ENCODE measurements at regions not wholly inside any gene's neighbourhood (a gene's known extent, or its start where the extent isn't known, plus 50 kb on each side); places are given as distances from the start of the nearest gene placed in this dataset.

DNA sequence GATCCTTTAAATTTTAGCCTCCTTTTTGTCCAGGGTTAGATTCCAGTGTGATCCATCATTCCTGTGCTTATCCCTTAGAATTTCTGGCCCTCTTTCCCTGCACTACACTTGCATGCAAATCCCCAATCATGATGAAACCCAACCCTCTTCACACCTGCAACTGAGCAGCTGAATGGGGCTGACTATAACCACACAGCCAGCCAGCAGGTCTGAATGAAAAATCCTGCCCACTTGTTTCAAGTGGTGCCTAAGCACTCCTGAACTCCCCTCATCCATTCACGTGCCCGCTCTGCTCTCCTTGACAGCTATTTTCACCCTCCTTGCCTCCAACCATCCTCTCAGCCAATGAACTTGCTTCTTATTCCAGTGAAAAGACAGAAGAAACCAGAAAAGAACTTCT, 80.5 kb upstream of the AFF3 start:
- no peaks in the 10 kb centered on the region for H3K9me3 Mint-ChIP-seq
- peaks cover 0 to 5% (median 0%) of the 10 kb centered on the region in 3 donors for H3K36me3 Mint-ChIP-seq
- peaks cover 9 to 17% (median 12%) of the 10 kb centered on the region in 5 donors for H3K27me3 Mint-ChIP-seq
- DNase-seq (no peak), ATAC-seq (no peak)
- H3K27ac Mint-ChIP-seq, result peak overlapping the region in 1 of 10 donors; percentile 8
- no peak overlapping the region for H3K4me3 Mint-ChIP-seq
- no peaks in the 10 kb centered on the region for H3K4me1 Mint-ChIP-seq
- POLR2A ChIA-PET, result no interaction called here

DNA sequence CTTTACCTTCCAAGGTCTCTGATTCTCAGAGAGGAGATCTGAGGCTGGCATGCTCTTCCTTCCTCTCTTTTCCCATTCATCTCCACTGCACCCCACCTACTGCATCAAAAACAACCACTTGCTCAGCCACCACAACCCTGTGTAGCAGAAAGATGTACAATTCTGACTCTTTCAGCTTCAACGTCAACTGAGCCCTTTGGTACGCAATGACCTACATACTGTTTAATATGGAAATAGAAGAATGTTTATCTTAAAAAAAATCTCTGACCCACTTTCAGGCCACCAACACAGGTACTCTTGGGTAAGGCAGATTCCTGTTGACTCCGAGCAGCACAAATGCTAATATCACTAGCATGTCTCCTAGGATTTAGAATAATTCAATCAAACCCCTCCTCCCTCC, 76.2 kb upstream of the AFF3 start:
- POLR2A ChIA-PET, result no interaction called here

DNA sequence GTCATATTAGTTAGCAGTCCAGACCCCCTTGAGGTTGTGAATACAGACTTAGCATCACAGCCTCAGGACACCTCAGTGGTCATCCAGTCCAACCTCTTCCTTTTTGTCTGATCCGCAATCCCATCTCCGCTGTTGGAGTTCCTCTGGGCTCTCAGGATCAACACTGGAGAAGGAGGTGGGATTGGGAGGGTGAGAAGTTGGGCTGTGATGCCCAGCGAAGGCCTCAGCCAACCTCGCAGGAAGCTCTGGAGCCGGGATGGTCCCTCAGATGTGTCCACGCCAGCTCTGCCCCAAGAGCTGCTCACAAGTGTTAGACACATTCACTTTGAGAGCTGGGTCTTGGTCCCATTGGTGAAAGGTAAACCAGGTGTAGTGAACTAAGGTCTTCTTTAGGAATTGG, 74.9 kb upstream of the AFF3 start:
- Mint-ChIP-seq H3K27me3 (no peaks in the 10 kb centered on the region), H3K9me3 (no peaks in the 10 kb centered on the region), H3K36me3 (no peaks in the 10 kb centered on the region), H3K4me1 (peaks cover 0 to 5% (median 0%) of the 10 kb centered on the region in 4 donors), H3K27ac (no peak overlapping the region), H3K4me3 (no peak overlapping the region)
- ATAC-seq (no peak), DNase-seq (no peak)
- POLR2A ChIA-PET, result no interaction called here

More for the DNA sequence above, 76.2 kb upstream of the AFF3 start:
- no peaks in the 10 kb centered on the region for H3K36me3 Mint-ChIP-seq
- H3K27ac Mint-ChIP-seq, result peak overlapping the region in 2 of 10 donors; percentile 67 to 83
- H3K4me1 Mint-ChIP-seq, result peaks cover 0 to 5% (median 0%) of the 10 kb centered on the region in 4 donors
- no peak overlapping the region for H3K4me3 Mint-ChIP-seq
- peaks cover 0 to 6% (median 0%) of the 10 kb centered on the region in 5 donors for H3K27me3 Mint-ChIP-seq
- no peak for ATAC-seq
- no peaks in the 10 kb centered on the region for H3K9me3 Mint-ChIP-seq
- DNase-seq, result no peak

DNA sequence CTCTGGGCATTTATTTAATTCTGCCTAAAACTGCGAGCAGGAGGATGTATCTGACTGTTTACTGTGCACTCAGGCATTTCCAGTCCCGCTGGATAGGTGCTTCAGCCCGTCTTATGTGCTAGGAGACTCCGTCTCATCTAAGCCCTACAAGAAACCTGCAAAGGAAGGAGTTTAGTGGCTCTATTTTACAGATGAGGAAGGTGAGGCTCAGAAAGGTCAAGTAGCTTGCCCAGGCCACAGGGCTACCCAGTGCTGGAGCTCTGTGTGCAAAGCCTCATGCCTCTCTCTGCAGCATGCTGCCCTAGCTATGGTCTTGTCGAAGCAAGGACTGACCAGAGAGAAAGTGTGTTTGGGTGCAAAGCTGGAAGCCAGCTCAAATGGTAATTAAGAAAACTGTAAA, 73.6 kb upstream of the AFF3 start:
- DNase-seq, result no peak
- no peak for ATAC-seq
- H3K27me3 Mint-ChIP-seq, result no peaks in the 10 kb centered on the region
- no peak overlapping the region for H3K27ac Mint-ChIP-seq
- no peak overlapping the region for H3K4me3 Mint-ChIP-seq
- H3K9me3 Mint-ChIP-seq, result no peaks in the 10 kb centered on the region
- POLR2A ChIA-PET, result no interaction called here
- H3K4me1 Mint-ChIP-seq, result peaks cover 0 to 5% (median 0%) of the 10 kb centered on the region in 4 donors
- H3K36me3 Mint-ChIP-seq, result no peaks in the 10 kb centered on the region

DNA sequence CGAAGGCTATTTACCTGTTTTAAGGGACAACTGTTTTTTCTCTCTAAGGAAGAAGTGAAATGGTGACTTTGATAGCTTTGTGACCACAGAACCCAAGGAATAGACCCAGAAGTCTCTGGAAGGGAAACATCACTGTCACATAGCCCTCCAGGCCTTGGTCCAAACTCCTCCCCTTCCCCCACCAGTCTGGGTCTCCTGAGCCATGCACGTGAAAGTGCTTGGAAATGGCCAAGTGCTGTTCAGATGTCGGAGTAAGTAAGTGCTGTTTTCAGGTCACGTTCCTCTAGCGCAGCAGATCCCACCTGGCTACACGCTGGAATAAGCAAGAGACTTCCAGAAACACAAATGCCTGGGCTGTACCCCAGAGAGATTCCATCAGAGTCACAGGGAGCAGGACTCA, 73.0 kb upstream of the AFF3 start:
- Mint-ChIP-seq H3K4me3 (no peak overlapping the region), H3K27me3 (no peaks in the 10 kb centered on the region), H3K9me3 (no peaks in the 10 kb centered on the region), H3K27ac (no peak overlapping the region), H3K36me3 (no peaks in the 10 kb centered on the region), H3K4me1 (peaks cover 0 to 5% (median 0%) of the 10 kb centered on the region in 4 donors)
- DNase-seq (no peak), ATAC-seq (no peak)
- POLR2A ChIA-PET, result no interaction called here

DNA sequence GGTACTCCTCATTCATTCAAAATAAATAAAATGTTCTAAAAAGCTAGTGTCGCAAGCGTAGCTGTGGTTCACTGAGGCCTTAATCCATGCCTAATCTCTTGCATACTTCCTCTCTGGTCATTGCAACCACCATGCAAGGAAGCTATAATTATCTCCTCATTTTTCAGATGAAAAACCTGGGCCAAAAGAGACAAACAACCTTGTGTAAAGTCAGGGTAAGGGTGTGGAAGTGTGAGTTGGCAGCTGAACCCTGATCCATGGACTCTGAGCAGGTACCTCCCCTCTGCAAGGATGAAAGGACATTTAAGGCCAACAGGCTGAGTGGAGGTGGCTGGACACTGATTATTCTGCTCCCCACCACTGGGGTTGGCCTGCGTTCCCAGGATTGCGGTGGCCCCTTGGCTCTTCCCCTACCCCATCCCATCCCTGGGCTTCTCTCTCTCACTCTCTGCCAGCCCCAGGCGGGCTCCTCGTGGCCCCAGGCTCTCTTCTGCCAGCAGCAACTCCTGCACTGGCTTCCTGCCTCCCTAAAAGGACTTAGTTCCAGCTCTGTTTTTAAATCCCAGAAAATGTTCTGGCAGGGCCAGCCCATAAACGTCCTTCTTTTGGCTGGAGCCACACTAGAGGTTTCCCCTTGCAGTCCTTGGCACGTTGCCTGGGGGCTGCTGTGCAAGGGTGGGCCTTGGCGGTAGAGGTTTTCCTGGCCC, 72.0 kb upstream of the AFF3 start:
- H3K27ac Mint-ChIP-seq, result no peak overlapping the region
- H3K4me3 Mint-ChIP-seq, result no peak overlapping the region

DNA sequence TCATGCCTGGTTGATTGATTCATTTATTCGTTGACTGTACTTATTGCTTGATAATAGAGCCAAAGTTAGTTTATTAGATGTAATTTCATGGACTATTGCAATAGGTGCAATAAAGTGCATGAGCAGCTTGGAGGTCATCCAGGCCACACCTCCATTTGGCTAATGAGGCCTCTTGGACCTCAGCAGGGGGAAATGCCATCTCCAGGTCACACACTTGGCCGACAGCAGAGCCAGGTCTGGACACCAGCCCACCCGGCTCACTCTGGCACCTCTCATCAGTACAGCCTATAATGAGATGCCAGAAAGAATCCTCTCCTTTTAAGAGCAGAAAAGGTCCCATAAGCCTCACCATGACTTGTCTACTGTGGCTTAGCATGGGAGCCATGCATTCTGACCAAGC, 71.2 kb upstream of the AFF3 start:
- Mint-ChIP-seq H3K27ac (no peak overlapping the region), H3K27me3 (no peaks in the 10 kb centered on the region), H3K4me1 (peaks cover 0 to 5% (median 0%) of the 10 kb centered on the region in 4 donors), H3K4me3 (no peak overlapping the region), H3K9me3 (no peaks in the 10 kb centered on the region), H3K36me3 (no peaks in the 10 kb centered on the region)
- DNase-seq (no peak), ATAC-seq (no peak)
- POLR2A ChIA-PET, result no interaction called here

More for the DNA sequence above, 72.0 kb upstream of the AFF3 start:
- Mint-ChIP-seq H3K4me1 (peaks cover 0 to 5% (median 0%) of the 10 kb centered on the region in 4 donors), H3K27me3 (no peaks in the 10 kb centered on the region), H3K9me3 (no peaks in the 10 kb centered on the region), H3K36me3 (no peaks in the 10 kb centered on the region)
- DNase-seq, result no peak
- ATAC-seq, result no peak
- POLR2A ChIA-PET, result no interaction called here

DNA sequence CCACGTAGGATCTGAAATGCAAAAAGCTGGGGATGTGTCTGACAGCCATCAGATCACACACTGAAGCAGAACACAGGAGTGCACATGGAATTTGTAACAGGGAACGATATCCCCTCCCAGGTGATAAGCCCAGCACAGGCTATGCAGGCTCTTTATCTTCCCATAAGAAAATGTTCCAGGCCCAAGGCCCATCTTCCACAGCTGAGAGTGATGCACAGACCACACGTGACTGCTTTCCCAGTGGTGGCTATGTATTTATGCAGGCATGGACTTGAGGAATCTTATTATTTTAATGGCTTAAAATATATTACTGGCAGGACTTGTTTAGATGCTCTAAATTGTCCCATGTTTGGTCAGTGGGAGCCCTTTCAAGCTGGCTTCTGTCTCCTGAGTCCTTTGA, 70.5 kb upstream of the AFF3 start:
- H3K36me3 Mint-ChIP-seq, result no peaks in the 10 kb centered on the region
- H3K4me3 Mint-ChIP-seq, result no peak overlapping the region
- ATAC-seq (no peak), DNase-seq (no peak)
- H3K9me3 Mint-ChIP-seq, result no peaks in the 10 kb centered on the region
- H3K27me3 Mint-ChIP-seq, result no peaks in the 10 kb centered on the region
- peaks cover 0 to 5% (median 0%) of the 10 kb centered on the region in 4 donors for H3K4me1 Mint-ChIP-seq
- POLR2A ChIA-PET, result no interaction called here
- no peak overlapping the region for H3K27ac Mint-ChIP-seq

DNA sequence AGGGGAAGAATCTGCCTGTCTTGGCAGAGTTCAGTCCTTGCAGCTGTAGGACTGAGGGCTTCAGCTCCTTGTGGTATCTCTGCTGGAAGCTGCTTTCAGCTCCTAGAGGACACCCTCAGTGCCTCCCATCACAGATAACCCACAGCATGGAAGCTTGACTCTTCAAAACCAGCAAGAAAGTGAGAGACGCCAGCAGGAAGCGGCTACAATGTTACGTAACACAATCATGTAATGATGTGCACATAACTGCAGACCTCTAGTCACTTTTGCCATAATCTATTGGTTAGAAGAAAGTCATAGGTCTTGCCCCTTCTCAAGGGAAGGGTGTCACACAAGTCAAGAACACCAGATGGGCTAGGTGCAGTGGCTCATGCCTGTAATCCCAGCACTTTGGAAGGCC, 69.1 kb upstream of the AFF3 start:
- ATAC-seq, result no peak
- DNase-seq, result no peak
- H3K4me3 Mint-ChIP-seq, result no peak overlapping the region
- H3K27me3 Mint-ChIP-seq, result no peaks in the 10 kb centered on the region
- no peaks in the 10 kb centered on the region for H3K36me3 Mint-ChIP-seq
- POLR2A ChIA-PET, result no interaction called here
- H3K4me1 Mint-ChIP-seq, result peaks cover 0 to 5% (median 0%) of the 10 kb centered on the region in 4 donors
- H3K9me3 Mint-ChIP-seq, result no peaks in the 10 kb centered on the region
- no peak overlapping the region for H3K27ac Mint-ChIP-seq

DNA sequence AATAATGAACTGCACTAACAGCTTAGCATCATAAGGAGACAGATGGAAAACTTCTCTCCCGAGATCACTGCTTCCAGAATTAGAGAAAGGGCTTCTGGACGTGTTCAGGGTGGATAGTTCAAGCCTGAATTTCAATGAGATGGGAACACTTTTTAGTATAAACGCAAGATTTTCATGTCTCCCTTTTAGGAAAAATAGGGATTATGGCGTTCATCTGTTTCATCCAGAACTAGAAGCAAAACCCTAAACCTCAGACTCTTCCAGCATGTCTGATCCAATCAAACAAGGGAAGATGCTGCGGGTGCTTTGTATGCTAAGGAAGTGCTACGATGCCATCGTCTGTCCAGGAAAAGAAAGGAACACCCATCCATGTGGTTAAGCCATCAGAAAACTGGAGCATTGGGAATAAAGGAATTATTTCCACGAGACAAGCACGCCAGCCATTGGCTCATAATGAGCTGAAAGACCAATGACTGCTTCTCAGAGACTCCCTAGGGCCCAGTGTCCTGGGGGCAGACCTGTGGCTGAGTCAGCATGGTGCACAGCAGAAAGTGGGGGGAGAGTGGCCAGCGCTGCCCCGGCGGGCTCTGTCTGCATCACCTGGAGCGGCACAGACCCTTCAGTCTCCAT, 65.9 kb upstream of the AFF3 start:
- ATAC-seq (no peak), DNase-seq (no peak)
- Mint-ChIP-seq H3K27ac (no peak overlapping the region), H3K9me3 (no peaks in the 10 kb centered on the region), H3K4me1 (peaks cover 0 to 7% (median 5%) of the 10 kb centered on the region in 4 donors), H3K36me3 (no peaks in the 10 kb centered on the region), H3K4me3 (no peak overlapping the region), H3K27me3 (peaks cover 0 to 2% (median 0%) of the 10 kb centered on the region in 5 donors)
- POLR2A ChIA-PET, result no interaction called here

DNA sequence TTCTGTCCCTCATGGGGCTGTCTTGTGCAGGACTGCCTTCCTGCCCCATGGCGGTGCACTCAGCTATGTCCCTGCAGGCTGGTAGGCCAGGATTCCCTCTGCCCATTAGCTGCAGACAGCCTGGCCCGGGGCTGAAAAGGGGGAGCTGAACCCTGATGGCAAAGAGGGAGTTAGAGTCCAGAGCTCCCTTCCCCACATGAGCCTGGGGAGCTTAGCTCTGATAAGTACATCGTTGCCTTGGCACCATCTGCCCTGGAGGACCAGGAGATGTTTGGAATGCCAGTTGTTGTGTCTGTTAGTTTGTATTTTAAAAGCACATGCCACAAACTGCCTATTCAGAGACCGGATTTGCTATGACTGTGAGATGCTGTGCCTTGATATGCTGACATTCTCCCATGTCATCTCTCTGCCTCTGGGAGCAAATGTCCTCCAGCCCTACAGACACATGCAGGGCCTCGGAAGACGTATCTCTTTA, 65.1 kb upstream of the AFF3 start:
- POLR2A ChIA-PET, result no interaction called here
- Mint-ChIP-seq H3K27ac (no peak overlapping the region), H3K27me3 (peaks cover 0 to 3% (median 0%) of the 10 kb centered on the region in 5 donors), H3K9me3 (no peaks in the 10 kb centered on the region), H3K36me3 (no peaks in the 10 kb centered on the region), H3K4me3 (no peak overlapping the region), H3K4me1 (peaks cover 0 to 7% (median 5%) of the 10 kb centered on the region in 4 donors)
- DNase-seq, result no peak
- ATAC-seq, result no peak

DNA sequence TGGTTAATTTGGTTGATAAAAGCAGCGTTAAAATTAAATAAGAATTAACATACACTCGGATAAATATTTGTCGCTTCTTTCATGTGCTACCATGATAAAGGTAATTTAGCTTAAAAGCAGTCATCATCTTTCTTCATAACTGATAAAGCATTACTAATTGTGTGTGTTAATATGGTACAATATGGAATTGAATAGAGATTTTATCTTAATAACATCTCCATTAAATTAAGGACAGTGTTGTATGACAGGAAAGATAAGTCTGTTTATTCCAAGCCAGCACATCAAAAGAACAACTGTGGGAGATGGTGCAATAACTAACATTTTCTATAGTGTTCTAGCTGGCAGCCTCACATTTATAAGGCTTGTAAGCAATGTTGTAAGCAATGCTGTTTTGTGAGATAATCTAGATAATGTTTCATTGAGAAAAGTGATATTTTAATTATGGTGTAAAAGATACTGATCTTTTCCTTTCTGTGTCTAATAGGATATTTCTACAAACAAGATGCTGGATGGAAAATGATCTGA, 64.4 kb upstream of the AFF3 start:
- POLR2A ChIA-PET, result no interaction called here
- H3K4me1 Mint-ChIP-seq, result peaks cover 0 to 7% (median 5%) of the 10 kb centered on the region in 4 donors
- DNase-seq (no peak), ATAC-seq (no peak)
- H3K27me3 Mint-ChIP-seq, result peaks cover 0 to 9% (median 0%) of the 10 kb centered on the region in 5 donors
- peaks cover 0 to 1% (median 0%) of the 10 kb centered on the region in 3 donors for H3K36me3 Mint-ChIP-seq
- H3K4me3 Mint-ChIP-seq, result no peak overlapping the region
- H3K9me3 Mint-ChIP-seq, result peaks cover 0 to 2% (median 0%) of the 10 kb centered on the region in 9 donors
- H3K27ac Mint-ChIP-seq, result no peak overlapping the region

DNA sequence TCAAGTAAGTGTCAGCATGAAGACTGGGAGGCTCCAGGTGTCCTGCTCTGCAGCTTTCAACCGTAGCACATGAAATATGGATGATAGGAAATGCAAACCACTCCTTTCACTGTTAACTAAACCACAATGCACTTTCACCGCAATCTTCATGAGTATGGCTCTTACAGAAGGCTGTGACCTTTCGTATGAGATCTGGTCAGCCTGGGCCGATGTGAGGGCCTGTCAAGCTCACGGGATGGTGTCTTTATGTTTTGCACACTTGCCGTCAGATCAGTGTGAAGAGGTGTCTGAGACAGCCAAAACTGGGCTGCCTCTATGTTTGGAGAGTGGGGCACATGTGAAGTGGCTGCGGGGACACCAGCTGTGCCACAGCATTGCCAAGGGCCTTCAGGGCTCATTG, 62.8 kb upstream of the AFF3 start:
- no peak for DNase-seq
- H3K4me3 Mint-ChIP-seq, result no peak overlapping the region

More for the DNA sequence above, 62.8 kb upstream of the AFF3 start:
- Mint-ChIP-seq H3K4me1 (peaks cover 0 to 7% (median 5%) of the 10 kb centered on the region in 4 donors), H3K9me3 (peaks cover 0 to 2% (median 0%) of the 10 kb centered on the region in 9 donors), H3K36me3 (peaks cover 0 to 1% (median 0%) of the 10 kb centered on the region in 3 donors), H3K27ac (no peak overlapping the region), H3K27me3 (peaks cover 0 to 10% (median 1%) of the 10 kb centered on the region in 5 donors)
- ATAC-seq, result no peak
- POLR2A ChIA-PET, result no interaction called here
